Hepatocyte (in vitro differentiated cells): ENCODE measurements at regions not wholly inside any gene's neighbourhood (a gene's known extent, or its start where the extent isn't known, plus 50 kb on each side); places are given as distances from the start of the nearest gene placed in this dataset.
A peak's percentile ranks its signal among the peaks of the same experiment; 100 is the strongest.

Source experiments
- DNase-seq: peaks from one replicate; pipeline ENCODE4 v3.0.0-alpha.2; 2016; ENCODE audit warnings: low spot score
- H2AFZ ChIP-seq: fragments of 200-600 bp; sonication (generic); 2 replicates; pipeline ENCODE4 v1.6.0; 2016; ENCODE audit warnings: antibody characterized with exemption, mild to moderate bottlenecking
- H3K27ac ChIP-seq: fragments of 200-600 bp; sonication (generic); 2 replicates; pipeline ENCODE4 v1.5.1; 2016; ENCODE audit warnings: mild to moderate bottlenecking
- H3K27me3 ChIP-seq: fragments of 200-600 bp; sonication (generic); 2 replicates; pipeline ENCODE4 v1.6.1; 2016
- H3K36me3 ChIP-seq: fragments of 200-600 bp; sonication (generic); replicated peaks from 2 replicates; pipeline ENCODE4 v1.5.1; 2016; ENCODE audit warnings: low read depth; ENCODE audit not compliant: insufficient read depth
- H3K4me1 ChIP-seq: fragments of 200-600 bp; sonication (generic); 2 replicates; pipeline ENCODE4 v1.5.1; 2016; ENCODE audit warnings: mild to moderate bottlenecking, moderate library complexity; ENCODE audit not compliant: insufficient read depth
- H3K4me2 ChIP-seq: fragments of 200-600 bp; sonication (generic); 2 replicates; pipeline ENCODE4 v1.6.0; 2016
- H3K4me3 ChIP-seq: fragments of 200-600 bp; sonication (generic); 2 replicates; pipeline ENCODE4 v1.5.1; 2016; ENCODE audit warnings: mild to moderate bottlenecking
- H3K79me2 ChIP-seq: fragments of 200-600 bp; sonication (generic); 2 replicates; pipeline ENCODE4 v1.6.0; 2017; ENCODE audit warnings: mild to moderate bottlenecking
- H3K9me2 ChIP-seq: fragments of 200-600 bp; sonication (generic); replicated peaks from 2 replicates; pipeline ENCODE4 v1.6.0; 2017; ENCODE audit warnings: mild to moderate bottlenecking; ENCODE audit not compliant: insufficient read depth
- H3K9me3 ChIP-seq: fragments of 200-600 bp; sonication (generic); 2 replicates; pipeline ENCODE4 v1.5.1; 2016; ENCODE audit warnings: low read depth, mild to moderate bottlenecking
- H4K20me1 ChIP-seq: fragments of 200-600 bp; sonication (generic); 2 replicates; pipeline ENCODE4 v1.6.0; 2016; ENCODE audit warnings: mild to moderate bottlenecking; ENCODE audit not compliant: insufficient read depth, poor library complexity, severe bottlenecking
- CTCF ChIP-seq: fragments of 200-600 bp; sonication (generic); IDR thresholded peaks from 2 replicates; pipeline ENCODE4 v1.5.1; 2016; ENCODE audit warnings: antibody characterized with exemption, mild to moderate bottlenecking; ENCODE audit not compliant: poor library complexity
- EZH2 ChIP-seq: fragments of 200-600 bp; sonication (generic); IDR thresholded peaks from 2 replicates; pipeline ENCODE4 v1.6.1; 2016; ENCODE audit warnings: antibody characterized with exemption, mild to moderate bottlenecking, borderline replicate concordance
- EZH2phosphoT487 ChIP-seq: fragments of 200-600 bp; sonication (generic); IDR thresholded peaks from one replicate; pipeline ENCODE4 v1.6.1; 2018; ENCODE audit warnings: antibody characterized with exemption, mild to moderate bottlenecking, low read depth, moderate library complexity; ENCODE audit not compliant: unreplicated experiment, severe bottlenecking
- WGBS: methylation state at CpG from one replicate; pipeline ENCODE4 v1.1.6; 2016; ENCODE audit warnings: low lambda C conversion rate; ENCODE audit errors: missing lambda C conversion rate; 5-methylcytosine and 5-hydroxymethylcytosine counted together

- Histone ChIP-seq H3K4me1 (no peaks in the 10 kb centered on the region), H3K4me3 (no peak overlapping the region), H3K27me3 (no peaks in the 10 kb centered on the region), H3K9me2 (no peaks in the 10 kb centered on the region), H3K79me2 (no peaks in the 10 kb centered on the region), H3K9me3 (no peaks in the 10 kb centered on the region), H2AFZ (no peak overlapping the region), H3K4me2 (no peak overlapping the region), H3K36me3 (no peaks in the 10 kb centered on the region), H4K20me1 (no peaks in the 10 kb centered on the region), H3K27ac (no peak overlapping the region)
- TF ChIP-seq CTCF (no peak), EZH2phosphoT487 (no peak), EZH2 (no peak)
- WGBS, result 90% methylated on average over 1 of the region's 1 CpG
- no peak for DNase-seq
These were observed 386.7 kb upstream of the ESRRG start for GRCh38 chr1:217109928-217110327.

GRCh38 chr1:217106231-217106901 lies 383.1 kb upstream of the ESRRG start:
- peak; percentile 10 for DNase-seq
- H3K4me2 ChIP-seq, result no peak overlapping the region
- H3K27me3 ChIP-seq, result no peaks in the 10 kb centered on the region
- H3K27ac ChIP-seq, result no peak overlapping the region
- H3K4me1 ChIP-seq, result no peaks in the 10 kb centered on the region
- no peaks in the 10 kb centered on the region for H3K9me3 ChIP-seq
- no peaks in the 10 kb centered on the region for H4K20me1 ChIP-seq
- no peaks in the 10 kb centered on the region for H3K79me2 ChIP-seq
- TF ChIP-seq EZH2 (no peak), EZH2phosphoT487 (no peak), CTCF (no peak)
- 52% methylated on average over 8 of the region's 8 CpGs for WGBS
- H2AFZ ChIP-seq, result no peak overlapping the region
- no peak overlapping the region for H3K4me3 ChIP-seq
- no peaks in the 10 kb centered on the region for H3K36me3 ChIP-seq
- H3K9me2 ChIP-seq, result no peaks in the 10 kb centered on the region

GRCh38 chr1:217105437-217105836 lies 382.2 kb upstream of the ESRRG start:
- WGBS, result 93% methylated on average over 5 of the region's 5 CpGs
- H3K4me3 ChIP-seq, result no peak overlapping the region
- TF ChIP-seq EZH2phosphoT487, result no peak
- no peak for TF ChIP-seq EZH2
- TF ChIP-seq CTCF, result no peak
- H3K4me2 ChIP-seq, result no peak overlapping the region
- H3K4me1 ChIP-seq, result no peaks in the 10 kb centered on the region
- H3K27me3 ChIP-seq, result no peaks in the 10 kb centered on the region
- no peak for DNase-seq
- H4K20me1 ChIP-seq, result no peaks in the 10 kb centered on the region
- H3K27ac ChIP-seq, result no peak overlapping the region
- H3K36me3 ChIP-seq, result no peaks in the 10 kb centered on the region
- H2AFZ ChIP-seq, result no peak overlapping the region
- no peaks in the 10 kb centered on the region for H3K9me2 ChIP-seq
- H3K79me2 ChIP-seq, result no peaks in the 10 kb centered on the region
- no peaks in the 10 kb centered on the region for H3K9me3 ChIP-seq
